ENCODE measurements at regions not wholly inside any gene's neighbourhood (a gene's known extent, or its start where the extent isn't known, plus 50 kb on each side); places are given as distances from the start of the nearest gene placed in this dataset.

- DNase-seq: no peak
- Histone ChIP-seq H3K27me3 (no peaks in the 10 kb centered on the region), H3K4me3 (ENCODE audit: low read depth, low read length) (no peak overlapping the region), H3K36me3 (no peaks in the 10 kb centered on the region), H3K4me1 (no peaks in the 10 kb centered on the region), H3K9me3 (no peaks in the 10 kb centered on the region)
- TF ChIP-seq CTCF (IDR thresholded peaks at IDR 0.05; ENCODE audit: low read depth, low read length): no peak
Measured at GRCh38 chr3:72453706-72454105, 394.5 kb downstream of the SHQ1 start.

GRCh38 chr3:72452745-72453144 is 395.5 kb downstream of the SHQ1 start:
- TF ChIP-seq CTCF (IDR thresholded peaks at IDR 0.05; ENCODE audit: low read depth, low read length): no peak

GRCh38 chr3:72451841-72452240 is 396.4 kb downstream of the SHQ1 start:
- Histone ChIP-seq H3K27me3 (no peaks in the 10 kb centered on the region), H3K36me3 (no peaks in the 10 kb centered on the region), H3K4me1 (no peaks in the 10 kb centered on the region), H3K4me3 (ENCODE audit: low read depth, low read length) (no peak overlapping the region), H3K9me3 (peaks cover 7% of the 10 kb centered on the region)
- no peak for TF ChIP-seq CTCF (IDR thresholded peaks at IDR 0.05; ENCODE audit: low read depth, low read length)
- DNase-seq: no peak

More at GRCh38 chr3:72452745-72453144, 395.5 kb downstream of the SHQ1 start:
- Histone ChIP-seq H3K9me3 (peaks cover 2% of the 10 kb centered on the region), H3K36me3 (no peaks in the 10 kb centered on the region), H3K4me3 (ENCODE audit: low read depth, low read length) (no peak overlapping the region), H3K4me1 (no peaks in the 10 kb centered on the region), H3K27me3 (no peaks in the 10 kb centered on the region)
- no peak for DNase-seq

- peaks cover 4% of the 10 kb centered on the region; the same call in 1 of the 2 replicates for H3K36me3 ChIP-seq
- H3K4me3 ChIP-seq (ENCODE audit: low read depth, low read length): no peak overlapping the region
- H3K9me3 ChIP-seq: peaks cover 7% of the 10 kb centered on the region
- no peaks in the 10 kb centered on the region for H3K27me3 ChIP-seq
- no peaks in the 10 kb centered on the region for H3K4me1 ChIP-seq
- no peak for TF ChIP-seq CTCF (IDR thresholded peaks at IDR 0.05; ENCODE audit: low read depth, low read length)
- DNase-seq: no peak
Measured at GRCh38 chr3:72449551-72449950, 398.7 kb downstream of the SHQ1 start.

GRCh38 chr3:72448858-72449257 is 399.4 kb downstream of the SHQ1 start:
- Histone ChIP-seq H3K36me3 (peaks cover 4% of the 10 kb centered on the region; the same call in 1 of the 2 replicates), H3K4me3 (ENCODE audit: low read depth, low read length) (no peak overlapping the region), H3K9me3 (peaks cover 7% of the 10 kb centered on the region), H3K27me3 (no peaks in the 10 kb centered on the region), H3K4me1 (no peaks in the 10 kb centered on the region)
- no peak for DNase-seq
- no peak for TF ChIP-seq CTCF (IDR thresholded peaks at IDR 0.05; ENCODE audit: low read depth, low read length)

GRCh38 chr3:72448375-72448823 is 399.8 kb downstream of the SHQ1 start:
- no peak overlapping the region for H3K4me3 ChIP-seq (ENCODE audit: low read depth, low read length)
- TF ChIP-seq CTCF (IDR thresholded peaks at IDR 0.05; ENCODE audit: low read depth, low read length): no peak
- H3K27me3 ChIP-seq: no peaks in the 10 kb centered on the region
- no peaks in the 10 kb centered on the region for H3K4me1 ChIP-seq
- DNase-seq: no peak
- peaks cover 4% of the 10 kb centered on the region; the same call in 1 of the 2 replicates for H3K36me3 ChIP-seq
- peaks cover 7% of the 10 kb centered on the region for H3K9me3 ChIP-seq

Data from BE2C (cell line).